ENCODE measurements at regions not wholly inside any gene's neighbourhood (a gene's known extent, or its start where the extent isn't known, plus 50 kb on each side); places are given as distances from the start of the nearest gene placed in this dataset.
"Not testable (repeated sequence)": the region's sequence is repeated elsewhere in the genome, so short reads cannot be mapped to it uniquely, and the experiment has no call there.

GRCh38 chr15:30030345-30030744, 52.4 kb upstream of the GOLGA8J start:
- no peak for DNase-seq (ENCODE audit: low read depth)

GRCh38 chr15:30023798-30024295, 58.9 kb upstream of the GOLGA8J start:
- DNase-seq (ENCODE audit: low read depth): peak; percentile 29

GRCh38 chr15:30010746-30011145, 72.0 kb upstream of the GOLGA8J start:
- no peak for DNase-seq (ENCODE audit: low read depth)

DNA sequence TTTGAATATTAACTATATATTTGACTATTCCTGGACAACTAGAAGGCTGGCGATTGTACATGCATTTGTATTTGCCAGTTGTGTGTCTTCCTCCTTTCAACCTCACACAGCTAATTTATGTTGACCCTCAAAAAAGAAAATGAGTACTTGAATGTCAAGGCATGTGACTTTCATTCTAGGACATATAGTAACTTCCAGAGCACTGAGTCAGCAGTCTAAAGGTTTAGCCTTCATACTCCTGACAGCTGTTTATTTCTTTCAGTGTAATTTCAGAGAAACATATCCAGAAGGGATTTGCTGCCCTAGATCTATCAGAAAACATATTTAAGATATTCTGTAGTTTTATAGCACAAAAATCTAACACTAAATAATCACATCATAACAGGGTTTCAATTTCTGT, 74.6 kb upstream of the GOLGA8J start:
- DNase-seq (ENCODE audit: low read depth): no peak

DNA sequence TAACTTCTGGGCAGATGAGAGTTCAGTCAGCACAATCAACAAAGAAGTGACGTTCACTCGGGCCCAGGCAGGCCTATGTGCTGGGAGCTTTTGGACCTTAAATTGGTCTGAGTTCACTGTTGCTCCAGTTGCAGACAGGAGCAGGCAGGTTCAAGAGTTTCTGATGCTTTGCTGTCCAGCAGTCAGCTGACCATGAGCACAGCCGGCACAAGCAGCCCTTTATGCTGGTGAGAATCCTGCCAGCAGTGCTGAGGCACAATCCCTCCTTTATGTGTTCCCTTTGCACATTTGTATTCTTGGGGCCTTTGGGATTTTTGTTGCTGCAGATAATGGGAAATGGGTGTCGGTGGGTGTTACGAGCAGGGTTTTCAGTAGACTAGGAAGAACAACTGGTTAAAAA, 81.2 kb upstream of the GOLGA8J start:
- DNase-seq (ENCODE audit: low read depth): no peak

GRCh38 chr15:29998033-29998432, 84.7 kb upstream of the GOLGA8J start:
- no peak for DNase-seq (ENCODE audit: low read depth)

- DNase-seq (ENCODE audit: low read depth): no peak
Observed at GRCh38 chr15:29997499-29997898, 85.3 kb upstream of the GOLGA8J start.

- no peak for DNase-seq (ENCODE audit: low read depth)
Observed at GRCh38 chr15:29994284-29994683, 88.5 kb upstream of the GOLGA8J start.

GRCh38 chr15:29990954-29991353, 91.8 kb upstream of the GOLGA8J start:
- no peak for DNase-seq (ENCODE audit: low read depth)

DNA sequence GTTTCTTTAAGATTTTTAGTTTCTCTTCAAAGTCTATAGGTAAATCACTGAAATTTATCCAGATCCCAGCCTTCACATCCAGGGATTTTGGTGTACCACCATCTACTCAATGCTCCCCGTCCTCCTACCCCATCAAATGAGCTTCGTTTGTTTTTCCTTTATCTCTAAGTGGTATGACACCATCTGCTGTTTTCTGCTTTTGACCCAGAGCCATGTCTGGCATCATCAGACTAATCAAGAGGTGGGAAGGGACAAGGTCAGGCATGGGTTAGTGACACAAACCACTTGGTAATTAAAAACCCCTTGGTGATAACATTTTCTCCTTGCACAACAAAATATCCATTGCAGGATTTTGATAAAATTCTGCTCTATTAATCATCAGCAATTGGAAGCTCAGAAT, 92.7 kb upstream of the GOLGA8J start:
- no peak for DNase-seq (ENCODE audit: low read depth)

DNA sequence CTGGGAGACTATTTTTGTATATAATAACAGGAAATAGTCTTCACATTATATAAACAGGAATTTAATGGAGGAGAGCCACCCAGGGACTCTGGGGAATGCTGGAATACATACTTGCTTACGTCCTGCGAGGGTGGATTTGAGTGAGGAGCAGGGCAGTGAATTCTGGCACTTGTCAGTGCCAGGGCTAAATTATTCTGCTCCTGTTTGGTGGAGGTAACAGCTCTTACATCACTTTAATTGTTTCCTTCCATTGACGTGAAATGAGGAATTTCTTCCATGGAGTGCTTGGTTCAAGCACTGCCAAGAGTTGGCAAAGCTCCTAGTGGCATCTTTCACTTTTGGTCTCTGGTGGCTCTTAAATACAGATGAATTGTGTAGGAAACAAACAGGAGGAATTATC, 94.1 kb upstream of the GOLGA8J start:
- DNase-seq (ENCODE audit: low read depth): peak; percentile 31

DNA sequence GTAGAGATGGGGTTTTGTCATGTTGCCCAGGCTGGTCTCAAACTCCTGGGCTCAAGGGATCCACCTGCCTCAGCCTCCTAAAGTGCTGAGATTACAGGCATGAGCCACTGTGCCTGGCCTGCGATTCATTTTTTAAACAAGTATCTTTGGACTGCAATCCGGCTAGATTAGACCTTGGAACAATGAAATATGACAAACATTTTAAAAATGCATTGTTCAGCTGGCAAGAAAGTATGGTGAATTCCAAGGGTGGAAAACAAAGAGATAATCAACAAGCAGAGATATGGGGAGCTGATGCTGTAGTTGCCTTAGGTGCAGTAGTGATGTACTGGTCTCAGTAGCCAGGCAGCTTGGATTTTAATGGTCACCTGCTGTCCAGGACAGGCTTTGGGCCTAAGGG, 95.8 kb upstream of the GOLGA8J start:
- no peak for DNase-seq (ENCODE audit: low read depth)

- peak; percentile 71 for DNase-seq (ENCODE audit: low read depth)
Observed at GRCh38 chr15:29978411-29979382, 104.1 kb upstream of the GOLGA8J start.

GRCh38 chr15:29974056-29974455, 108.7 kb upstream of the GOLGA8J start:
- DNase-seq (ENCODE audit: low read depth): not testable (repeated sequence)

DNA sequence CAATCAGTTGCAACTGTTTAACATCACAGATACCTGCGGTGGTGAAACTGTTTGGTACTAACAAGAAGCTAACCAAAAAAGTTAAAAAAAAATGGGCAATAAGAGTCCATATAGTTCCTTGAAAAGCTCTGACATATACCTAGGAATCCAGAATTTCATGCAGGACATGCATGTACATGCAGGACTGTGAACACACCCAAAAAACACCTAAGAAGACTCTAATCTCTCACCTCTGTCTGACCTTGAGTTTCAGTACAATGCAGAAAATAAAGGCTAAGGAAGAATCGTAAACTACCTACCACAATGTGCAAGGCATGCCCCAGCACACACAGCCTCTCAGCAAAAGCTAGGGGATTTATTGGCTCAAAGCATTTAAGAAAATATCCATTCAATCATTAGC, 110.7 kb upstream of the GOLGA8J start:
- no peak for DNase-seq (ENCODE audit: low read depth)

- no peak for DNase-seq (ENCODE audit: low read depth)
Observed at GRCh38 chr15:29970402-29970695, 112.4 kb upstream of the GOLGA8J start.

GRCh38 chr15:29969562-29970401, 113.0 kb upstream of the GOLGA8J start:
- no peak for DNase-seq (ENCODE audit: low read depth)

GRCh38 chr15:29968895-29969561, 113.7 kb upstream of the GOLGA8J start:
- no peak for DNase-seq (ENCODE audit: low read depth)

DNA sequence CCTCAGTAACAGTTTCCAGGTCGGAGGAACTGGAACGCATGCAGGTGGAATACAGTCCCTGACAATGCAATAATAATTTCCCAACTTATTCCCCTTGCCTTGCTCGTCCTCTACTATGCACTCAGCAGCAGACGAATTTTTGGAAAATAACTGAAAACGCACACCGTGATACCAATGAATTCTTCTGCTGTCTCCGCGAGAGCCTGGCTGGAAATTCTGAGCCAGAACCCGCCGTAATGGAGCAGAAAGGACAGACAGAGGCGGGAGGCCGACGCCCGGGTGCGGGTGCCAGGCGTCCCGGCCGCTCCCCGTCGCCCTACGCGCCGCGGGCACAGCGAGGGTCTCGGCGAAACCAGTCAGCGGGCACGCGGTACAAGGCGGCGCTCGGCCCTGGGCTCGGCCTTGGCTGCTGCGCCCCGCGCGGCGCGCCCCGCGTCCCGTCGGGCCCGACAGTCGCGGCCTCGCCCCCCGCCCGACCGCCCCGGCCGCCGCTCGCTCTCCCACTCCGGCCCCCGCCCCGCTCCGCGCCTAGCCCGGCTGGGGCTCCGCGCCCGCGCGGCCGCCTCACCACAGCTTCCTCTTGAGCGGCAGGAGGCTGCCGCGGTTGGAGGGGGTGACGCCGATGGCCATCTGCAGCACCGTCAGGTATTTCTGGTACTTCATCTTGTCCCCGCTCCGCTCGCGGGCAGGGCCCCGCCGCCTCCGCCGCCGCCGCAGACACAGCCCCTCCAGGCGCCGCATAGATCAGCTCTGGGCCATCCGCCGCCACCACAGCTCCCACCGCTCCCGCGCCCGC, 114.5 kb upstream of the GOLGA8J start:
- no peak for DNase-seq (ENCODE audit: low read depth)

DNA sequence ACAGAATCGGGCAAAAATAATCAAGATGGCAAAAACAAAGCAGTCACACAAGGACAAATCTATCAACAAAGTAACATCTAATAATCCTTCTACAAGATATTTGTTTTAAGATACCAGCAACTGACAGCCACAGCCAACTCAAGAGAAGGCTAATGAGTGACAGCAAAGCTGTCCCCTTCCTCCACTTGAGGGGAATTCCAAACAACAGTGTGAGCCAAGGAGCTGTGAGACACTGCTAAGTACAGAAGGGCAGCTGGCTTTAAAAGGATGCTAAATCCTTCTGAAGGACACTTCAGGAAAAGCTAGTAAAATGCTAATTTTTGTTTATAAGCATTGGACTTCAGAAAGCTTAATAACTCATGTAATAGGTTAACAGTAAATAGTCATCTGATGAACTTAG, 120.3 kb upstream of the GOLGA8J start:
- DNase-seq (ENCODE audit: low read depth): no peak

DNA sequence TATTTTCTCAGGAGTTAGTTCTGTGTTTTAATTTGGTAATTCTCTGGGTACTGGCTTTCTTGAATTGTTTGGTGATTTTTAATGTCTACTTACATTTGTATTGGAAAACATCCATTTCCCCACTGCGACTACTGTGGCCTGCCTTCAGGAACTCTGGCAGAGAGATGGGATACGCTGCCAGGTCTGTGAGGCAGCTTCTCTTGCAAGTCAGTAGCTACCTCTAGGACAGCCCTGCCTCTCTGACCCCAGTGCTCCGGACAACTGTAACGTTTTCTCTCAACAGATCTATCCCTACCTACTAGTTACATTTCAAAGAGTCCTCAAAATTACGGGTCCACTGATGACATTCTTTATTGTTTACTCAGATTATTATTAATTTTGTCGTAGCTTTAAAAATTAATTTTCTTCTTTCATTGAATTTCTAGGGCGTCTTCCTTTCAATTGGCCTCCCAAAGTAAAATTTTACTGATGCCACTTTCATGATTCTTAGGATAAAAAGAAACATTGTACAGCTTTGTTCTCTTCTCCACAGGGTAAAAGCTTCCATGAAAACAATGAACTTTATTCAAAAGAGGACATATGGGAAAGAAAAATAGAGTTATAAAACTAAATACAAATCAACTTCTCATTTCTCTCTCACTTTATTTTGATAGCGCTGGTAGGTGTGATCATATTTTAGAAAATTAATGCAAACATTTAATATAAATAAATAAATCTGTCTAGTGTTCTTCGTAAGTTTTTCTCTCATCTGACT, 123.2 kb upstream of the GOLGA8J start:
- no peak for DNase-seq (ENCODE audit: low read depth)

All from fibroblast of gingiva (primary cell).